GM23338 (cell line): ENCODE measurements at regions not wholly inside any gene's neighbourhood (a gene's known extent, or its start where the extent isn't known, plus 50 kb on each side); places are given as distances from the start of the nearest gene placed in this dataset.

Source experiments
- ATAC-seq: fragments of 200-7000 bp; cut with Tn5 transposase; 3 replicates; pipeline ENCODE4 v1.9.1; 2020
- DNase-seq: peaks from one replicate; pipeline ENCODE4 v3.0.0-alpha.2; 2015; ENCODE audit warnings: low spot score
- H2AFZ ChIP-seq: fragments of 200-600 bp; sonication (generic); 2 replicates; pipeline ENCODE4 v1.8.0; 2016; ENCODE audit warnings: antibody characterized with exemption, mild to moderate bottlenecking, moderate library complexity
- H3F3A ChIP-seq: fragments of 200-600 bp; sonication (generic); replicated peaks from 2 replicates; pipeline ENCODE4 v1.8.0; 2017; ENCODE audit warnings: antibody characterized with exemption, mixed run types, low read depth
- H3K27ac ChIP-seq: fragments of 200-600 bp; sonication (generic); 2 replicates; pipeline ENCODE4 v1.6.1; 2016; ENCODE audit warnings: low read depth
- H3K27me3 ChIP-seq: fragments of 200-600 bp; sonication (generic); 2 replicates; pipeline ENCODE4 v1.8.0; 2016; ENCODE audit warnings: mild to moderate bottlenecking, mixed run types, moderate library complexity; ENCODE audit not compliant: insufficient read depth
- H3K36me3 ChIP-seq: fragments of 200-600 bp; sonication (generic); 2 replicates; pipeline ENCODE4 v1.8.0; 2016; ENCODE audit warnings: mild to moderate bottlenecking; ENCODE audit not compliant: insufficient read depth
- H3K4me1 ChIP-seq: fragments of 200-600 bp; sonication (generic); 2 replicates; pipeline ENCODE4 v1.8.0; 2016; ENCODE audit warnings: mild to moderate bottlenecking, moderate library complexity; ENCODE audit not compliant: insufficient read depth
- H3K4me2 ChIP-seq: fragments of 200-600 bp; sonication (generic); 2 replicates; pipeline ENCODE4 v1.7.1; 2017; ENCODE audit warnings: mixed run types
- H3K4me3 ChIP-seq: fragments of 200-600 bp; sonication (generic); 2 replicates; pipeline ENCODE4 v1.6.1; 2016; ENCODE audit warnings: mixed run types
- H3K79me2 ChIP-seq: fragments of 200-600 bp; sonication (generic); replicated peaks from 2 replicates; pipeline ENCODE4 v1.8.0; 2017; ENCODE audit warnings: mild to moderate bottlenecking; ENCODE audit not compliant: insufficient read depth
- H3K9me2 ChIP-seq: fragments of 200-600 bp; sonication (generic); 2 replicates; pipeline ENCODE4 v1.8.0; 2017; ENCODE audit not compliant: insufficient read depth
- H4K20me1 ChIP-seq: fragments of 200-600 bp; sonication (generic); replicated peaks from 2 replicates; pipeline ENCODE4 v1.8.0; 2017; ENCODE audit warnings: mild to moderate bottlenecking; ENCODE audit not compliant: insufficient read depth
- H3K27ac Mint-ChIP-seq: 2 replicates; pipeline ENCODE4 v1.8.0; 2020; ENCODE audit warnings: inconsistent platforms, mild to moderate bottlenecking, moderate library complexity, mixed read lengths
- H3K27me3 Mint-ChIP-seq: 3 replicates; pipeline ENCODE4 v1.8.0; 2022; ENCODE audit warnings: low read depth, mild to moderate bottlenecking, moderate library complexity, mixed read lengths, inconsistent platforms; ENCODE audit not compliant: insufficient read depth, poor library complexity
- H3K36me3 Mint-ChIP-seq: 3 replicates; pipeline ENCODE4 v1.8.0; 2021; ENCODE audit warnings: low read depth, mild to moderate bottlenecking, inconsistent platforms, moderate library complexity, mixed read lengths
- H3K4me1 Mint-ChIP-seq: 3 replicates; pipeline ENCODE4 v1.8.0; 2020; ENCODE audit warnings: mild to moderate bottlenecking, inconsistent platforms, mixed read lengths
- H3K4me3 Mint-ChIP-seq: 3 replicates; pipeline ENCODE4 v1.8.0; 2021; ENCODE audit warnings: moderate library complexity, mild to moderate bottlenecking, inconsistent platforms, mixed read lengths
- H3K9me3 Mint-ChIP-seq: 3 replicates; pipeline ENCODE4 v1.8.0; 2020; ENCODE audit warnings: moderate library complexity, mild to moderate bottlenecking, inconsistent platforms, mixed read lengths
- EZH2 ChIP-seq: fragments of 200-600 bp; sonication (generic); IDR thresholded peaks from one replicate; pipeline ENCODE4 v1.8.0; 2017; ENCODE audit warnings: antibody characterized with exemption, mild to moderate bottlenecking, low read depth; ENCODE audit not compliant: unreplicated experiment
- EZH2phosphoT487 ChIP-seq: fragments of 200-600 bp; sonication (generic); IDR thresholded peaks from one replicate; pipeline ENCODE4 v1.8.1; 2018; ENCODE audit warnings: antibody characterized with exemption; ENCODE audit not compliant: unreplicated experiment
- JUNB ChIP-seq: IDR thresholded peaks from one replicate; pipeline ENCODE4 v1.6.1; 2016; ENCODE audit warnings: antibody characterized with exemption; ENCODE audit not compliant: unreplicated experiment
- POLR2AphosphoS5 ChIP-seq: IDR thresholded peaks from 2 replicates; pipeline ENCODE4 v1.6.1; 2016; ENCODE audit warnings: antibody characterized with exemption, low read depth
- STAT1 ChIP-seq: IDR thresholded peaks from one replicate; pipeline ENCODE4 v1.6.1; 2016; ENCODE audit warnings: antibody characterized with exemption; ENCODE audit not compliant: unreplicated experiment
- ZNF331 ChIP-seq: fragments of 250-450 bp; sonication (Bioruptor Pico); IDR thresholded peaks from 2 replicates; pipeline ENCODE4 v1.5.0; 2020; ENCODE audit warnings: low read depth, mild to moderate bottlenecking, moderate library complexity
- TF ChIP-seq, protein P1 (sequence below), 2 experiments: fragments of 200-600 bp in 1 of 2; sonication (generic) in 1 of 2; conservative IDR thresholded peaks; 2 replicates each; pipeline versions ENCODE4 v1.5.1 to v1.6.1; 2016 to 2017; ENCODE audit warnings: antibody characterized with exemption in 2 of 2, low read depth in 2 of 2, mild to moderate bottlenecking in 2 of 2, moderate library complexity in 1 of 2
- TF ChIP-seq, protein P2 (sequence below): fragments of 250-450 bp; sonication (Bioruptor Pico); IDR thresholded peaks from 2 replicates; pipeline ENCODE4 v1.5.0; 2020; ENCODE audit warnings: mild to moderate bottlenecking, moderate library complexity
- TF ChIP-seq, protein P3 (sequence below): IDR thresholded peaks from one replicate; pipeline ENCODE4 v1.6.1; 2018; ENCODE audit warnings: antibody characterized with exemption; ENCODE audit not compliant: unreplicated experiment

DNA sequence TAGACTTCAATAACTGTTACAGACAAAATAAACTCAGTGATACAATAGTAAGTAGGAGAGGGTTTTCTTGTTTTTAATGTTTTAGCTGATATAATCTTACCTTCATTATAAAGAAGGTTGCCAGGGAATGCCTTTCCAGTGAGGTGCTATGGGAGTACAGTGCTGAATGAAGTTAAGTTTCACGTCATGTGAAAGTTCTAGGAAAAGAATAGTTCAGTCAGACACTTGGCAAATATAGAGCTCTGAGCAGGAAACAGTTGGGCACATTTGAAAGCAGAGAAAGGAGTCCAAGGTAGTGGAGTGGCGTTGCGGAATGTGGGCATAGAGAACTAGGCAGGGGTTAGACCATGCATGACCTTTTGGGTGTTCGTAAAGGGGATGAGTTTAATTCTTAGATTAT is 88.6 kb upstream of the DCN start (continued):
- TF ChIP-seq, protein P1, sequence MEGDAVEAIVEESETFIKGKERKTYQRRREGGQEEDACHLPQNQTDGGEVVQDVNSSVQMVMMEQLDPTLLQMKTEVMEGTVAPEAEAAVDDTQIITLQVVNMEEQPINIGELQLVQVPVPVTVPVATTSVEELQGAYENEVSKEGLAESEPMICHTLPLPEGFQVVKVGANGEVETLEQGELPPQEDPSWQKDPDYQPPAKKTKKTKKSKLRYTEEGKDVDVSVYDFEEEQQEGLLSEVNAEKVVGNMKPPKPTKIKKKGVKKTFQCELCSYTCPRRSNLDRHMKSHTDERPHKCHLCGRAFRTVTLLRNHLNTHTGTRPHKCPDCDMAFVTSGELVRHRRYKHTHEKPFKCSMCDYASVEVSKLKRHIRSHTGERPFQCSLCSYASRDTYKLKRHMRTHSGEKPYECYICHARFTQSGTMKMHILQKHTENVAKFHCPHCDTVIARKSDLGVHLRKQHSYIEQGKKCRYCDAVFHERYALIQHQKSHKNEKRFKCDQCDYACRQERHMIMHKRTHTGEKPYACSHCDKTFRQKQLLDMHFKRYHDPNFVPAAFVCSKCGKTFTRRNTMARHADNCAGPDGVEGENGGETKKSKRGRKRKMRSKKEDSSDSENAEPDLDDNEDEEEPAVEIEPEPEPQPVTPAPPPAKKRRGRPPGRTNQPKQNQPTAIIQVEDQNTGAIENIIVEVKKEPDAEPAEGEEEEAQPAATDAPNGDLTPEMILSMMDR (conservative IDR thresholded peaks at IDR 0.05; ENCODE audit: low read depth in 2 of 2): no peak
- TF ChIP-seq EZH2phosphoT487 (no peak), ZNF331 (no peak)
- TF ChIP-seq, protein P2, sequence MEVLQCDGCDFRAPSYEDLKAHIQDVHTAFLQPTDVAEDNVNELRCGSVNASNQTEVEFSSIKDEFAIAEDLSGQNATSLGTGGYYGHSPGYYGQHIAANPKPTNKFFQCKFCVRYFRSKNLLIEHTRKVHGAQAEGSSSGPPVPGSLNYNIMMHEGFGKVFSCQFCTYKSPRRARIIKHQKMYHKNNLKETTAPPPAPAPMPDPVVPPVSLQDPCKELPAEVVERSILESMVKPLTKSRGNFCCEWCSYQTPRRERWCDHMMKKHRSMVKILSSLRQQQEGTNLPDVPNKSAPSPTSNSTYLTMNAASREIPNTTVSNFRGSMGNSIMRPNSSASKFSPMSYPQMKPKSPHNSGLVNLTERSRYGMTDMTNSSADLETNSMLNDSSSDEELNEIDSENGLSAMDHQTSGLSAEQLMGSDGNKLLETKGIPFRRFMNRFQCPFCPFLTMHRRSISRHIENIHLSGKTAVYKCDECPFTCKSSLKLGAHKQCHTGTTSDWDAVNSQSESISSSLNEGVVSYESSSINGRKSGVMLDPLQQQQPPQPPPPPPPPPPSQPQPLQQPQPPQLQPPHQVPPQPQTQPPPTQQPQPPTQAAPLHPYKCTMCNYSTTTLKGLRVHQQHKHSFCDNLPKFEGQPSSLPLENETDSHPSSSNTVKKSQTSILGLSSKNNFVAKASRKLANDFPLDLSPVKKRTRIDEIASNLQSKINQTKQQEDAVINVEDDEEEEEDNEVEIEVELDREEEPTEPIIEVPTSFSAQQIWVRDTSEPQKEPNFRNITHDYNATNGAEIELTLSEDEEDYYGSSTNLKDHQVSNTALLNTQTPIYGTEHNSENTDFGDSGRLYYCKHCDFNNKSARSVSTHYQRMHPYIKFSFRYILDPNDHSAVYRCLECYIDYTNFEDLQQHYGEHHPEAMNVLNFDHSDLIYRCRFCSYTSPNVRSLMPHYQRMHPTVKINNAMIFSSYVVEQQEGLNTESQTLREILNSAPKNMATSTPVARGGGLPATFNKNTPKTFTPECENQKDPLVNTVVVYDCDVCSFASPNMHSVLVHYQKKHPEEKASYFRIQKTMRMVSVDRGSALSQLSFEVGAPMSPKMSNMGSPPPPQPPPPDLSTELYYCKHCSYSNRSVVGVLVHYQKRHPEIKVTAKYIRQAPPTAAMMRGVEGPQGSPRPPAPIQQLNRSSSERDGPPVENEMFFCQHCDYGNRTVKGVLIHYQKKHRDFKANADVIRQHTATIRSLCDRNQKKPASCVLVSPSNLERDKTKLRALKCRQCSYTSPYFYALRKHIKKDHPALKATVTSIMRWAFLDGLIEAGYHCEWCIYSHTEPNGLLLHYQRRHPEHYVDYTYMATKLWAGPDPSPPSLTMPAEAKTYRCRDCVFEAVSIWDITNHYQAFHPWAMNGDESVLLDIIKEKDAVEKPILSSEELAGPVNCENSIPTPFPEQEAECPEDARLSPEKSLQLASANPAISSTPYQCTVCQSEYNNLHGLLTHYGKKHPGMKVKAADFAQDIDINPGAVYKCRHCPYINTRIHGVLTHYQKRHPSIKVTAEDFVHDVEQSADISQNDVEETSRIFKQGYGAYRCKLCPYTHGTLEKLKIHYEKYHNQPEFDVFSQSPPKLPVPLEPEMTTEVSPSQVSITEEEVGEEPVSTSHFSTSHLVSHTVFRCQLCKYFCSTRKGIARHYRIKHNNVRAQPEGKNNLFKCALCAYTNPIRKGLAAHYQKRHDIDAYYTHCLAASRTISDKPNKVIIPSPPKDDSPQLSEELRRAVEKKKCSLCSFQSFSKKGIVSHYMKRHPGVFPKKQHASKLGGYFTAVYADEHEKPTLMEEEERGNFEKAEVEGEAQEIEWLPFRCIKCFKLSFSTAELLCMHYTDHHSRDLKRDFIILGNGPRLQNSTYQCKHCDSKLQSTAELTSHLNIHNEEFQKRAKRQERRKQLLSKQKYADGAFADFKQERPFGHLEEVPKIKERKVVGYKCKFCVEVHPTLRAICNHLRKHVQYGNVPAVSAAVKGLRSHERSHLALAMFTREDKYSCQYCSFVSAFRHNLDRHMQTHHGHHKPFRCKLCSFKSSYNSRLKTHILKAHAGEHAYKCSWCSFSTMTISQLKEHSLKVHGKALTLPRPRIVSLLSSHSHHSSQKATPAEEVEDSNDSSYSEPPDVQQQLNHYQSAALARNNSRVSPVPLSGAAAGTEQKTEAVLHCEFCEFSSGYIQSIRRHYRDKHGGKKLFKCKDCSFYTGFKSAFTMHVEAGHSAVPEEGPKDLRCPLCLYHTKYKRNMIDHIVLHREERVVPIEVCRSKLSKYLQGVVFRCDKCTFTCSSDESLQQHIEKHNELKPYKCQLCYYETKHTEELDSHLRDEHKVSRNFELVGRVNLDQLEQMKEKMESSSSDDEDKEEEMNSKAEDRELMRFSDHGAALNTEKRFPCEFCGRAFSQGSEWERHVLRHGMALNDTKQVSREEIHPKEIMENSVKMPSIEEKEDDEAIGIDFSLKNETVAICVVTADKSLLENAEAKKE (CRISPR knock-in tag): no peak

DNA sequence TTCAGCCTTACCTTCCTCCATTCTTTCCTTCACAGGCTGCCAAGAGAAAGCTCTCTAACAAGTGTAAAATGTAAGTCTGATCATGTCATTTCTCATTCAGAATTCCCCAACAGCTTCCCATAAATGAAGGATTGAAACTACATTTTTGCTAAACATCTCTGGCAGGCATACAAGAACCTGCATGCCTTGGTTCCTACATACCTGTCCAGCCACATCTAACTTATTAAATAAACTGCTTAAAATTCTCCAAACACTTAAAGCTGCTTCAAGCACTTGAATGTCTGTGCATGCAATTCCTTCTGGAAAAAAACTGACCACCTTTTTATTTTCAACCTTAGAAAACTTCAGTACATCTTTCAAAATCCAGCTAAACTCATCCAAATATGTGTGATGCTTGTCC is 84.4 kb upstream of the DCN start:
- Histone ChIP-seq H4K20me1 (no peaks in the 10 kb centered on the region), H3K27me3 (no peaks in the 10 kb centered on the region), H3K27ac (no peak overlapping the region), H3K36me3 (no peaks in the 10 kb centered on the region), H3F3A (no peaks in the 10 kb centered on the region), H2AFZ (no peak overlapping the region), H3K9me2 (peaks cover 4% of the 10 kb centered on the region; the same call in 1 of the 2 replicates), H3K4me3 (no peak overlapping the region), H3K4me1 (no peaks in the 10 kb centered on the region; the same call in 1 of the 2 replicates), H3K4me2 (no peak overlapping the region), H3K79me2 (no peaks in the 10 kb centered on the region)
- Mint-ChIP-seq H3K4me1 (peaks cover 9% of the 10 kb centered on the region), H3K9me3 (no peaks in the 10 kb centered on the region), H3K4me3 (no peak overlapping the region), H3K27ac (no peak overlapping the region), H3K36me3 (no peaks in the 10 kb centered on the region), H3K27me3 (no peaks in the 10 kb centered on the region)
- ATAC-seq: no peak
- no peak for DNase-seq
- TF ChIP-seq ZNF331 (no peak), EZH2phosphoT487 (no peak), POLR2AphosphoS5 (no peak), EZH2 (no peak), JUNB (no peak), STAT1 (no peak)
- TF ChIP-seq, protein P3, sequence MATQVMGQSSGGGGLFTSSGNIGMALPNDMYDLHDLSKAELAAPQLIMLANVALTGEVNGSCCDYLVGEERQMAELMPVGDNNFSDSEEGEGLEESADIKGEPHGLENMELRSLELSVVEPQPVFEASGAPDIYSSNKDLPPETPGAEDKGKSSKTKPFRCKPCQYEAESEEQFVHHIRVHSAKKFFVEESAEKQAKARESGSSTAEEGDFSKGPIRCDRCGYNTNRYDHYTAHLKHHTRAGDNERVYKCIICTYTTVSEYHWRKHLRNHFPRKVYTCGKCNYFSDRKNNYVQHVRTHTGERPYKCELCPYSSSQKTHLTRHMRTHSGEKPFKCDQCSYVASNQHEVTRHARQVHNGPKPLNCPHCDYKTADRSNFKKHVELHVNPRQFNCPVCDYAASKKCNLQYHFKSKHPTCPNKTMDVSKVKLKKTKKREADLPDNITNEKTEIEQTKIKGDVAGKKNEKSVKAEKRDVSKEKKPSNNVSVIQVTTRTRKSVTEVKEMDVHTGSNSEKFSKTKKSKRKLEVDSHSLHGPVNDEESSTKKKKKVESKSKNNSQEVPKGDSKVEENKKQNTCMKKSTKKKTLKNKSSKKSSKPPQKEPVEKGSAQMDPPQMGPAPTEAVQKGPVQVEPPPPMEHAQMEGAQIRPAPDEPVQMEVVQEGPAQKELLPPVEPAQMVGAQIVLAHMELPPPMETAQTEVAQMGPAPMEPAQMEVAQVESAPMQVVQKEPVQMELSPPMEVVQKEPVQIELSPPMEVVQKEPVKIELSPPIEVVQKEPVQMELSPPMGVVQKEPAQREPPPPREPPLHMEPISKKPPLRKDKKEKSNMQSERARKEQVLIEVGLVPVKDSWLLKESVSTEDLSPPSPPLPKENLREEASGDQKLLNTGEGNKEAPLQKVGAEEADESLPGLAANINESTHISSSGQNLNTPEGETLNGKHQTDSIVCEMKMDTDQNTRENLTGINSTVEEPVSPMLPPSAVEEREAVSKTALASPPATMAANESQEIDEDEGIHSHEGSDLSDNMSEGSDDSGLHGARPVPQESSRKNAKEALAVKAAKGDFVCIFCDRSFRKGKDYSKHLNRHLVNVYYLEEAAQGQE: no peak
